Hepatocyte (in vitro differentiated cells): ENCODE measurements at regions not wholly inside any gene's neighbourhood (a gene's known extent, or its start where the extent isn't known, plus 50 kb on each side); places are given as distances from the start of the nearest gene placed in this dataset.

Experiments used
- EZH2 ChIP-seq: fragments of 200-600 bp; sonication (generic); IDR thresholded peaks from 2 replicates; pipeline ENCODE4 v1.6.1; 2016; ENCODE audit warnings: antibody characterized with exemption, mild to moderate bottlenecking, borderline replicate concordance
- EZH2phosphoT487 ChIP-seq: fragments of 200-600 bp; sonication (generic); IDR thresholded peaks from one replicate; pipeline ENCODE4 v1.6.1; 2018; ENCODE audit warnings: antibody characterized with exemption, mild to moderate bottlenecking, low read depth, moderate library complexity; ENCODE audit not compliant: unreplicated experiment, severe bottlenecking
- TF ChIP-seq, protein P1 (sequence below): fragments of 200-600 bp; sonication (generic); IDR thresholded peaks from 2 replicates; pipeline ENCODE4 v1.5.1; 2016; ENCODE audit warnings: antibody characterized with exemption, mild to moderate bottlenecking; ENCODE audit not compliant: poor library complexity

DNA sequence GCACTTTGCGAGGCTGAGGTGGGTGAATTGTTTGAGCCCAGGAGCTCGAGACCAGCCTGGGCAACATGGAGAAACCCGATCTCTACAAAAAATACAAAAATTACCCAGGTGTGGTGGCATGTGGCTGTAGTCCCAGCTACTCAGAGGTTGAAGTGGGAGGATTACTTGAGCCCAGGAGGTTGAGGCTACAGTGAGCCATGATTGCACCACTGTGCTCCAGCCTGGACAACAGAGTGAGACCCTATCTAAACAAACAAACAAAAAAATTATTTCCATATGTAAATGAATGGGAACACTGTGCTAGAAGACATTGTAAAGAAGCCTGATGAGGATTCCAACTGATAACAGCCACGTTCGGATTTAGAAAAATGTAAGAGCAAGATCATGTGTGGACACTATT is 154.2 kb downstream of the ZFP64 start:
- TF ChIP-seq, protein P1, sequence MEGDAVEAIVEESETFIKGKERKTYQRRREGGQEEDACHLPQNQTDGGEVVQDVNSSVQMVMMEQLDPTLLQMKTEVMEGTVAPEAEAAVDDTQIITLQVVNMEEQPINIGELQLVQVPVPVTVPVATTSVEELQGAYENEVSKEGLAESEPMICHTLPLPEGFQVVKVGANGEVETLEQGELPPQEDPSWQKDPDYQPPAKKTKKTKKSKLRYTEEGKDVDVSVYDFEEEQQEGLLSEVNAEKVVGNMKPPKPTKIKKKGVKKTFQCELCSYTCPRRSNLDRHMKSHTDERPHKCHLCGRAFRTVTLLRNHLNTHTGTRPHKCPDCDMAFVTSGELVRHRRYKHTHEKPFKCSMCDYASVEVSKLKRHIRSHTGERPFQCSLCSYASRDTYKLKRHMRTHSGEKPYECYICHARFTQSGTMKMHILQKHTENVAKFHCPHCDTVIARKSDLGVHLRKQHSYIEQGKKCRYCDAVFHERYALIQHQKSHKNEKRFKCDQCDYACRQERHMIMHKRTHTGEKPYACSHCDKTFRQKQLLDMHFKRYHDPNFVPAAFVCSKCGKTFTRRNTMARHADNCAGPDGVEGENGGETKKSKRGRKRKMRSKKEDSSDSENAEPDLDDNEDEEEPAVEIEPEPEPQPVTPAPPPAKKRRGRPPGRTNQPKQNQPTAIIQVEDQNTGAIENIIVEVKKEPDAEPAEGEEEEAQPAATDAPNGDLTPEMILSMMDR, result no peak
- no peak for TF ChIP-seq EZH2
- TF ChIP-seq EZH2phosphoT487, result no peak
